Hepatocyte (in vitro differentiated cells): ENCODE measurements at regions not wholly inside any gene's neighbourhood (a gene's known extent, or its start where the extent isn't known, plus 50 kb on each side); places are given as distances from the start of the nearest gene placed in this dataset.

Experiments used
- DNase-seq: peaks from one replicate; pipeline ENCODE4 v3.0.0-alpha.2; 2016; ENCODE audit warnings: low spot score
- H2AFZ ChIP-seq: fragments of 200-600 bp; sonication (generic); 2 replicates; pipeline ENCODE4 v1.6.0; 2016; ENCODE audit warnings: antibody characterized with exemption, mild to moderate bottlenecking
- H3K27ac ChIP-seq: fragments of 200-600 bp; sonication (generic); 2 replicates; pipeline ENCODE4 v1.5.1; 2016; ENCODE audit warnings: mild to moderate bottlenecking
- H3K27me3 ChIP-seq: fragments of 200-600 bp; sonication (generic); 2 replicates; pipeline ENCODE4 v1.6.1; 2016
- H3K36me3 ChIP-seq: fragments of 200-600 bp; sonication (generic); replicated peaks from 2 replicates; pipeline ENCODE4 v1.5.1; 2016; ENCODE audit warnings: low read depth; ENCODE audit not compliant: insufficient read depth
- H3K4me1 ChIP-seq: fragments of 200-600 bp; sonication (generic); 2 replicates; pipeline ENCODE4 v1.5.1; 2016; ENCODE audit warnings: mild to moderate bottlenecking, moderate library complexity; ENCODE audit not compliant: insufficient read depth
- H3K4me2 ChIP-seq: fragments of 200-600 bp; sonication (generic); 2 replicates; pipeline ENCODE4 v1.6.0; 2016
- H3K4me3 ChIP-seq: fragments of 200-600 bp; sonication (generic); 2 replicates; pipeline ENCODE4 v1.5.1; 2016; ENCODE audit warnings: mild to moderate bottlenecking
- H3K79me2 ChIP-seq: fragments of 200-600 bp; sonication (generic); 2 replicates; pipeline ENCODE4 v1.6.0; 2017; ENCODE audit warnings: mild to moderate bottlenecking
- H3K9me2 ChIP-seq: fragments of 200-600 bp; sonication (generic); replicated peaks from 2 replicates; pipeline ENCODE4 v1.6.0; 2017; ENCODE audit warnings: mild to moderate bottlenecking; ENCODE audit not compliant: insufficient read depth
- H3K9me3 ChIP-seq: fragments of 200-600 bp; sonication (generic); 2 replicates; pipeline ENCODE4 v1.5.1; 2016; ENCODE audit warnings: low read depth, mild to moderate bottlenecking
- H4K20me1 ChIP-seq: fragments of 200-600 bp; sonication (generic); 2 replicates; pipeline ENCODE4 v1.6.0; 2016; ENCODE audit warnings: mild to moderate bottlenecking; ENCODE audit not compliant: insufficient read depth, poor library complexity, severe bottlenecking
- EZH2 ChIP-seq: fragments of 200-600 bp; sonication (generic); IDR thresholded peaks from 2 replicates; pipeline ENCODE4 v1.6.1; 2016; ENCODE audit warnings: antibody characterized with exemption, mild to moderate bottlenecking, borderline replicate concordance
- EZH2phosphoT487 ChIP-seq: fragments of 200-600 bp; sonication (generic); IDR thresholded peaks from one replicate; pipeline ENCODE4 v1.6.1; 2018; ENCODE audit warnings: antibody characterized with exemption, mild to moderate bottlenecking, low read depth, moderate library complexity; ENCODE audit not compliant: unreplicated experiment, severe bottlenecking
- WGBS: methylation state at CpG from one replicate; pipeline ENCODE4 v1.1.6; 2016; ENCODE audit warnings: low lambda C conversion rate; ENCODE audit errors: missing lambda C conversion rate; 5-methylcytosine and 5-hydroxymethylcytosine counted together
- TF ChIP-seq, protein P1 (sequence below): fragments of 200-600 bp; sonication (generic); IDR thresholded peaks from 2 replicates; pipeline ENCODE4 v1.5.1; 2016; ENCODE audit warnings: antibody characterized with exemption, mild to moderate bottlenecking; ENCODE audit not compliant: poor library complexity

DNA sequence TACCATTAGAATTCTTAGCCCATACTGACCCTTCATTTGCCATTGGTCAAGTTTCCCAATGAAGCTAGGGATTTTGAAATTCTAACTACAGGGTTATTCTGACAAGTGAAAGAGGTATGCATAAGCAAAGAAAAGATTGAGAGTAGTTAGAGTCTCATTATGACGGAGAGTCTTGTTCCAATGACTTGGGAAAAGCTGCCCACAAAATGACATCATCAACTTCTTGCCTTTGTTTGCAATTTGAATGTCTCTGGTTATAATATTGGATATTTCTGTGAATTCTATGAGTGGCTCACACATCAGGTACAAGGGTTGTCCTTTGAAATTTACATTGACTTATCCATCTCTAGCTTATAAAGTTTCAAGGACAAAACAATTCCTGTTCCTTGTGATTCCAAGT, 772.2 kb downstream of the TRIB2 start:
- no peaks in the 10 kb centered on the region for H4K20me1 ChIP-seq
- WGBS, result 81% methylated on average over 1 of the region's 1 CpG
- H3K27ac ChIP-seq, result no peak overlapping the region
- H3K4me1 ChIP-seq, result no peaks in the 10 kb centered on the region
- no peak overlapping the region for H3K4me3 ChIP-seq
- H3K9me2 ChIP-seq, result no peaks in the 10 kb centered on the region
- no peak overlapping the region for H3K4me2 ChIP-seq
- H3K36me3 ChIP-seq, result no peaks in the 10 kb centered on the region
- TF ChIP-seq, protein P1, sequence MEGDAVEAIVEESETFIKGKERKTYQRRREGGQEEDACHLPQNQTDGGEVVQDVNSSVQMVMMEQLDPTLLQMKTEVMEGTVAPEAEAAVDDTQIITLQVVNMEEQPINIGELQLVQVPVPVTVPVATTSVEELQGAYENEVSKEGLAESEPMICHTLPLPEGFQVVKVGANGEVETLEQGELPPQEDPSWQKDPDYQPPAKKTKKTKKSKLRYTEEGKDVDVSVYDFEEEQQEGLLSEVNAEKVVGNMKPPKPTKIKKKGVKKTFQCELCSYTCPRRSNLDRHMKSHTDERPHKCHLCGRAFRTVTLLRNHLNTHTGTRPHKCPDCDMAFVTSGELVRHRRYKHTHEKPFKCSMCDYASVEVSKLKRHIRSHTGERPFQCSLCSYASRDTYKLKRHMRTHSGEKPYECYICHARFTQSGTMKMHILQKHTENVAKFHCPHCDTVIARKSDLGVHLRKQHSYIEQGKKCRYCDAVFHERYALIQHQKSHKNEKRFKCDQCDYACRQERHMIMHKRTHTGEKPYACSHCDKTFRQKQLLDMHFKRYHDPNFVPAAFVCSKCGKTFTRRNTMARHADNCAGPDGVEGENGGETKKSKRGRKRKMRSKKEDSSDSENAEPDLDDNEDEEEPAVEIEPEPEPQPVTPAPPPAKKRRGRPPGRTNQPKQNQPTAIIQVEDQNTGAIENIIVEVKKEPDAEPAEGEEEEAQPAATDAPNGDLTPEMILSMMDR, result no peak
- no peak for DNase-seq
- H3K9me3 ChIP-seq, result no peaks in the 10 kb centered on the region
- H2AFZ ChIP-seq, result no peak overlapping the region
- H3K79me2 ChIP-seq, result no peaks in the 10 kb centered on the region
- H3K27me3 ChIP-seq, result no peaks in the 10 kb centered on the region

DNA sequence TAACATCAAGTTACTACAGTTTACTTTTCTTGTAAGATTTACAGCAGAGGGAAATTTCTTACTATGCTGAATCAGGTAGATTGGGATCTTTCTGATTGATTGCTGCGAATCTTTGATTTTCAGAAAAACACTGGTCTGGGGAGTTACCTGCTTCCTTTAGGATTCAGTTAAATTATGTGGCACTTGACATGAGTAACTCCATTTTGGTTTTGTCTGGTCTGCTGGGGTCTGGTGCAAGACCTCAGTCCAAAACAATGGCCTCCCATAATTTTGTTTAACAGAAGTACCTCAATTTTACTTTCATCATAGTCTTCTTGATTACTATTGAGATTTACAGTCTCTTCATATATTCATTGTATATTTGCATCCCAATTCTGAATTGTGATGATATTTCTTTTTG, 775.5 kb downstream of the TRIB2 start:
- Histone ChIP-seq H2AFZ (no peak overlapping the region), H3K4me2 (no peak overlapping the region), H4K20me1 (no peaks in the 10 kb centered on the region), H3K79me2 (no peaks in the 10 kb centered on the region), H3K4me3 (no peak overlapping the region), H3K9me2 (no peaks in the 10 kb centered on the region), H3K27me3 (no peaks in the 10 kb centered on the region), H3K27ac (no peak overlapping the region), H3K9me3 (no peaks in the 10 kb centered on the region), H3K36me3 (no peaks in the 10 kb centered on the region), H3K4me1 (no peaks in the 10 kb centered on the region)
- no peak for DNase-seq
- TF ChIP-seq, protein P1, result no peak
- TF ChIP-seq EZH2, result no peak
- TF ChIP-seq EZH2phosphoT487, result no peak
- 86% methylated on average over 1 of the region's 1 CpG for WGBS

DNA sequence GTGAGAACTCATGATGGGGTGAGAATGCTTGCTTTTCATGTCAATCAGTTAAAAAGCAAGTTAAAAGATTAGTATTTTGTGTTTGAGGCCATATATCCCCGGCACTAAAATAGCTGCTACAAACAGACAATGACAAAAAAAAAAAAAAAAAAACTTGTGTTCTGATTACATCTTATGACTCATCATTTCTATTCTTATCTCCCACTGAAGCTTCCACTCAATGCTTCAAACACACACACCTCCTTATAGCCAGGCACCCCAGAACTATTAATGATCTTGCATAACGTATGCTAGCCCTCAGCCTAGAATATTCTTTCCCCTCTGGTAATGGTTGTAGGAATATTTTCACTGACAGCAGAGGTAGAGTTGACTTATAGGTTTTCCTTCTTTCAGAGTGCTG, 778.3 kb downstream of the TRIB2 start:
- H3K4me3 ChIP-seq, result no peak overlapping the region
- H3K4me1 ChIP-seq, result no peaks in the 10 kb centered on the region
- 75% methylated on average over 2 of the region's 2 CpGs for WGBS
- no peaks in the 10 kb centered on the region for H3K36me3 ChIP-seq
- DNase-seq, result no peak
- no peaks in the 10 kb centered on the region for H4K20me1 ChIP-seq
- no peak overlapping the region for H2AFZ ChIP-seq
- H3K27ac ChIP-seq, result no peak overlapping the region
- H3K79me2 ChIP-seq, result no peaks in the 10 kb centered on the region
- peaks cover 4% of the 10 kb centered on the region for H3K9me3 ChIP-seq
- no peaks in the 10 kb centered on the region for H3K27me3 ChIP-seq
- no peaks in the 10 kb centered on the region for H3K9me2 ChIP-seq
- TF ChIP-seq EZH2, result no peak
- no peak for TF ChIP-seq EZH2phosphoT487
- TF ChIP-seq, protein P1, result no peak
- H3K4me2 ChIP-seq, result no peak overlapping the region

DNA sequence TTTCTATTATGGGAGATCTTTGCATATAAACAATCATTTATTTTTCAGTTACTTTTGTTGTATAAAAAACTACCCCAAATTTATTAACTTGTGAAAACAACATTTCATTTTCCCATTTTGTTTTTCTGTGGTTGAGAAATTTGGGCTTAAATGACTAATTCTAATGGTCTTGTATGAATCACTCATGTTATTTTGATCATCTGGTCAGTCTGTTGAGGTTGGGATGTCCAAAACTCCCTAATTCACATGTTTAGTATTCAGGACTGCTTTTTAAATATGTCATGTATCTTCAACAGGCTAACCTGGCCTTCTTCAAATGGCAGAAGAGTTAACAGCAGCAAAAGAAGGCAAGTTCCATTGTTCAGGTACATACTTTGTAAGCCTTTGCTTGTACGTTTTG, 788.1 kb downstream of the TRIB2 start:
- H3K27ac ChIP-seq, result no peak overlapping the region
- no peak for TF ChIP-seq EZH2
- no peaks in the 10 kb centered on the region for H4K20me1 ChIP-seq
- no peaks in the 10 kb centered on the region for H3K4me1 ChIP-seq
- no peak for DNase-seq
- no peak overlapping the region for H2AFZ ChIP-seq
- no peaks in the 10 kb centered on the region for H3K9me3 ChIP-seq
- no peaks in the 10 kb centered on the region for H3K9me2 ChIP-seq
- H3K36me3 ChIP-seq, result no peaks in the 10 kb centered on the region
- 61% methylated on average over 1 of the region's 1 CpG for WGBS
- H3K79me2 ChIP-seq, result no peaks in the 10 kb centered on the region
- no peak overlapping the region for H3K4me3 ChIP-seq
- no peaks in the 10 kb centered on the region for H3K27me3 ChIP-seq
- H3K4me2 ChIP-seq, result no peak overlapping the region
